Endothelial cell of umbilical vein (primary cell): ENCODE measurements at regions not wholly inside any gene's neighbourhood (a gene's known extent, or its start where the extent isn't known, plus 50 kb on each side); places are given as distances from the start of the nearest gene placed in this dataset.

Source experiments
- BruUV-seq: library from RNA; stranded (reverse); fragments of 400-500 nt; replicated peaks from 2 replicates; lab custom pipeline; 2021; lab: Mats Ljungman, UMichigan
- CTCF ChIA-PET: fragments of 300-600, 350-600 bp; sonication (Branson Sonifier 250); formaldehyde crosslinking; loops from one replicate; lab custom pipeline; 2021; ENCODE audit warnings: antibody characterized with exemption, inconsistent platforms; lab: Charles Lee
- POLR2A ChIA-PET: fragments of 300-600, 350-600 bp; sonication (Branson Sonifier 250); formaldehyde crosslinking; loops from one replicate; lab custom pipeline; 2021; ENCODE audit warnings: antibody characterized with exemption, inconsistent platforms; lab: Charles Lee
- DNase-seq: peaks from one replicate; pipeline ENCODE4 v3.0.0-alpha.2; 2011; ENCODE audit warnings: low read depth, low spot score
- FAIRE-seq: peaks from 2 replicates; lab custom pipeline; 2011; peaks lifted over from hg19 to GRCh38; lab: Jason Lieb, UNC
- H2AFZ ChIP-seq: 2 replicates; pipeline ENCODE4 v1.6.0; 2012; ENCODE audit warnings: low read depth, low read length, control low read depth, inconsistent platforms
- H3K27ac ChIP-seq: 2 replicates; pipeline ENCODE4 v1.5.1; 2011; ENCODE audit warnings: low read depth, mild to moderate bottlenecking, control low read depth, low read length, moderate library complexity; ENCODE audit not compliant: insufficient read depth
- H3K27me3 ChIP-seq, 2 experiments: 2 replicates each; pipeline versions ENCODE4 v1.6.0 to v1.6.1; 2011; ENCODE audit warnings: low read length in 2 of 2, mixed read lengths in 1 of 2; ENCODE audit not compliant: control insufficient read depth in 2 of 2, insufficient read depth in 2 of 2
- H3K36me3 ChIP-seq, 2 experiments: 2 replicates in 1 of 2; 3 replicates in 1 of 2; pipeline ENCODE4 v1.5.1; 2011; ENCODE audit warnings: low read length in 2 of 2, mild to moderate bottlenecking in 1 of 2, moderate library complexity in 1 of 2; ENCODE audit not compliant: control insufficient read depth in 2 of 2, insufficient read depth in 2 of 2; ENCODE audit errors: extremely low read depth in 1 of 2
- H3K4me1 ChIP-seq: 3 replicates; pipeline ENCODE4 v1.5.1; 2011; ENCODE audit warnings: mild to moderate bottlenecking, low read length; ENCODE audit not compliant: control insufficient read depth, insufficient read depth; ENCODE audit errors: extremely low read depth
- H3K4me2 ChIP-seq: 2 replicates; pipeline ENCODE4 v1.6.1; 2011; ENCODE audit warnings: low read length, control low read depth, mixed read lengths; ENCODE audit not compliant: insufficient read depth
- H3K4me3 ChIP-seq, 3 experiments: fragments of 200-600 bp in 1 of 3; sonication (generic), shearing (Covaris generic) in 1 of 3; replicated peaks in 1 of 3; 2 replicates each; pipeline ENCODE4 v1.5.1; 2011 to 2016; ENCODE audit warnings: control low read depth in 3 of 3, low read length in 3 of 3, mild to moderate bottlenecking in 2 of 3, inconsistent platforms in 1 of 3, low read depth in 1 of 3, moderate library complexity in 1 of 3; ENCODE audit not compliant: insufficient read depth in 1 of 3
- H3K79me2 ChIP-seq: 2 replicates; pipeline ENCODE4 v1.6.0; 2012; ENCODE audit warnings: low read length, inconsistent platforms; ENCODE audit not compliant: control insufficient read depth, insufficient read depth
- H3K9ac ChIP-seq: replicated peaks from 2 replicates; pipeline ENCODE3; 2011; ENCODE audit warnings: low read length, control low read depth; ENCODE audit not compliant: insufficient read depth; ENCODE audit errors: extremely low read depth
- H3K9me1 ChIP-seq: replicated peaks from 3 replicates; pipeline ENCODE4 v1.6.0; 2011; ENCODE audit warnings: mild to moderate bottlenecking, low read length; ENCODE audit not compliant: control insufficient read depth, insufficient read depth; ENCODE audit errors: extremely low read depth
- H3K9me3 ChIP-seq: replicated peaks from 2 replicates; pipeline ENCODE4 v1.5.1; 2012; ENCODE audit warnings: low read length, inconsistent platforms; ENCODE audit not compliant: control insufficient read depth, insufficient read depth
- H4K20me1 ChIP-seq: replicated peaks from 2 replicates; pipeline ENCODE3; 2011; ENCODE audit warnings: mild to moderate bottlenecking, low read length; ENCODE audit not compliant: control insufficient read depth, insufficient read depth; ENCODE audit errors: extremely low read depth
- CTCF ChIP-seq, 2 donors: IDR thresholded peaks; 1 replicate in 1 of 2; 2 replicates in 1 of 2; pipeline ENCODE4 v1.5.1; 2011; ENCODE audit warnings: low read length in 2 of 2, mild to moderate bottlenecking in 2 of 2, moderate library complexity in 2 of 2, control low read depth in 1 of 2, inconsistent platforms in 1 of 2, low read depth in 1 of 2; ENCODE audit not compliant: insufficient read depth in 1 of 2; ENCODE audit errors: extremely low read depth in 1 of 2
- EZH2 ChIP-seq: IDR thresholded peaks from 2 replicates; pipeline ENCODE4 v1.6.1; 2012; ENCODE audit warnings: borderline replicate concordance, low read depth, mild to moderate bottlenecking, moderate library complexity, low read length, inconsistent platforms; ENCODE audit not compliant: severe bottlenecking
- FOS ChIP-seq: IDR thresholded peaks from 2 replicates; pipeline ENCODE4 v1.6.1; 2011; ENCODE audit warnings: mild to moderate bottlenecking, low read length, moderate library complexity, borderline replicate concordance; ENCODE audit not compliant: insufficient read depth
- GATA2 ChIP-seq: IDR thresholded peaks from 2 replicates; pipeline ENCODE4 v1.7.0; 2011; ENCODE audit warnings: low read depth, mild to moderate bottlenecking, moderate library complexity, mixed read lengths, low read length; ENCODE audit not compliant: insufficient read length, insufficient read depth
- JUN ChIP-seq: IDR thresholded peaks from 2 replicates; pipeline ENCODE4 v1.6.1; 2011; ENCODE audit warnings: borderline replicate concordance, low read depth; ENCODE audit not compliant: insufficient read length, insufficient read depth
- MAX ChIP-seq: IDR thresholded peaks from 2 replicates; pipeline ENCODE4 v1.6.1; 2011; ENCODE audit not compliant: insufficient read depth, insufficient read length
- MYC ChIP-seq: IDR thresholded peaks from one replicate; pipeline ENCODE4 v1.6.1; 2011; ENCODE audit warnings: mild to moderate bottlenecking, low read depth, low read length
- POLR2A ChIP-seq: IDR thresholded peaks from 2 replicates; pipeline ENCODE4 v1.6.1; 2012; ENCODE audit warnings: low read depth, mild to moderate bottlenecking, control low read depth, low read length
- POLR2AphosphoS5 ChIP-seq: IDR thresholded peaks from 2 replicates; pipeline ENCODE4 v1.6.1; 2012; ENCODE audit warnings: low read depth, mild to moderate bottlenecking, control low read depth, low read length, moderate library complexity; ENCODE audit not compliant: insufficient read depth
- dilution Hi-C: fragments of 300-500 bp; cut with MboI; formaldehyde crosslinking; loops from one replicate; pipeline ENCODE4 v1.15.0; 2019; ENCODE audit warnings: low sequenced_read_pairs; ENCODE audit not compliant: extremely low pct_ligation_motif_present
- intact Hi-C: fragments of 100-400 bp; cut with micrococcal nuclease; formaldehyde crosslinking; loops from one replicate; pipeline ENCODE4 v1.10.0; 2022

- H3K27ac ChIP-seq, result no peak overlapping the region
- no peak overlapping the region for H3K4me2 ChIP-seq
- TF ChIP-seq GATA2 (no peak), POLR2A (no peak), FOS (no peak), MAX (no peak), MYC (no peak), CTCF (IDR thresholded peaks at IDR 0.05; ENCODE audit: extremely low read depth in 1 of 2, insufficient read depth in 1 of 2, low read depth in 1 of 2, low read length in 2 of 2) (no peak), EZH2 (no peak), JUN (no peak), POLR2AphosphoS5 (no peak)
- H4K20me1 ChIP-seq, result no peaks in the 10 kb centered on the region
- intact Hi-C loops (no loop called here), dilution Hi-C loops (no loop called here)
- FAIRE-seq (peak; percentile 93), DNase-seq (no peak)
- no peak overlapping the region for H2AFZ ChIP-seq
- no peaks in the 10 kb centered on the region for H3K9me1 ChIP-seq
- H3K4me3 ChIP-seq, result no peak overlapping the region
- BruUV-seq, result no TSS peak
- H3K36me3 ChIP-seq, result no peaks in the 10 kb centered on the region
- peaks cover 3 to 11% of the 10 kb centered on the region in 2 experiments for H3K27me3 ChIP-seq
- no peak overlapping the region for H3K9ac ChIP-seq
- no peaks in the 10 kb centered on the region for H3K9me3 ChIP-seq
- ChIA-PET CTCF (no interaction called here), POLR2A (no interaction called here)
- H3K4me1 ChIP-seq, result no peaks in the 10 kb centered on the region
- no peaks in the 10 kb centered on the region for H3K79me2 ChIP-seq
These were observed 206.8 kb upstream of the HABP2 start for GRCh38 chr10:113345826-113346624.
